ENCODE measurements at regions not wholly inside any gene's neighbourhood (a gene's known extent, or its start where the extent isn't known, plus 50 kb on each side); places are given as distances from the start of the nearest gene placed in this dataset.

DNA sequence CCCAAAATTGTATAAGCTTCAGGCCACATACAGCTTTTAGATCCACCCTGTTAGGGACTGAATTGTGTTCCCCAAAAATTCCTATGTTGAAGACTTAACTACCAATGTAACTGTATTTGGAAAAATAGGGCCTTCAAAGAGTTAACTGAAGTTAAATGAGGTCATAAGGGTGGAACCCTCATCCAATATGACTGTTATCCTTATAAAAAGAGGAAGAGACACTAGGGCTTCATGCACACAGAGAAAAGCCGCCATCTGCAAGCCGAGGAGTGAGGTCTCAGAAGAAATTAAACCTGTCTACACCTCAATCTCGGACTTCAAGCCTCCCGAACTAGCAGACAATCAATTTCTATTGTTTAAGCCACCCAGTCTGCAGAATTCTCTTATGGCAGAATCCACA, 317.9 kb upstream of the NFE2L3 start:
- H3K36me3 Mint-ChIP-seq (ENCODE audit: low read depth): no peaks in the 10 kb centered on the region
- no peaks in the 10 kb centered on the region for H3K9me3 Mint-ChIP-seq
- H3K4me1 Mint-ChIP-seq (ENCODE audit: low read depth): no peaks in the 10 kb centered on the region
- intact Hi-C loops (cut with micrococcal nuclease): no loop called here
- peaks cover 16% of the 10 kb centered on the region for H3K27me3 Mint-ChIP-seq
- no peak overlapping the region for H3K4me3 Mint-ChIP-seq
- no peak overlapping the region for H3K27ac Mint-ChIP-seq

- Mint-ChIP-seq H3K4me3 (no peak overlapping the region), H3K36me3 (ENCODE audit: low read depth) (no peaks in the 10 kb centered on the region), H3K4me1 (ENCODE audit: low read depth) (no peaks in the 10 kb centered on the region), H3K9me3 (no peaks in the 10 kb centered on the region), H3K27me3 (peaks cover 19% of the 10 kb centered on the region), H3K27ac (no peak overlapping the region)
- intact Hi-C loops (cut with micrococcal nuclease): no loop called here
Observed at GRCh38 chr7:25835197-25835596, 316.8 kb upstream of the NFE2L3 start.

DNA sequence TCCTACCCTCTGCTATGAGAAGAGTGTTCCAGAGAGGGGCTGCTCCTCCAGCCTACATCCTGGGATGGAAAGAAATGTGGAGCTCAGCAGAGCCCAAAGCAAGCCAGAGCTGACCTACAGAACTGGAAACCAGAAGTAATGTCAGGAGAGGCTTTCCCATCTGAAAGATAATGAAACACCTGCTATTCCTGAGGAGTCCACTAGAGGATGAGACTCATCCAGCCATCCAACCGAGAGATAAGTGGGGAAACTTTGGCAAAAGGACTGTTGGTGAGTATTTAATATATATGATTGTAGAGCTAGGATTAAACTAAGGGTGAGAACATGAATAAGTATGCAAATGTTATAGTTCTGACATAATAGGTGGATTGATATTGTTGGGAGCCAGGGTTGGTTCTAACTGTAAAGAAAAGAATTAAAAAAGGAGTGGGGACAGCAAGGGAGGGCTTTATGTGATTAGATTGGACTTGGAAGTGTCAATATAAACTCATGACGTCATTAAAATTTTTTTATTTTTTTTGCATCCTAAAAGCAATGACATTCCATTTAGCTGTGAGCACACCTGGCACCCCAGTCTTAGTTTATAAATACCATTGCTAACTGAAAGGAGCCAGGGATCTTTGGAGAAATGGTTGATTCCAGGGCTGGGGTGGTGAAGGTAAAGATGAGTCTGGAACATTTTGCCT, 312.8 kb upstream of the NFE2L3 start:
- Mint-ChIP-seq H3K9me3 (no peaks in the 10 kb centered on the region), H3K27ac (no peak overlapping the region), H3K27me3 (peaks cover 16% of the 10 kb centered on the region), H3K36me3 (ENCODE audit: low read depth) (no peaks in the 10 kb centered on the region), H3K4me3 (no peak overlapping the region), H3K4me1 (ENCODE audit: low read depth) (no peaks in the 10 kb centered on the region)
- intact Hi-C loops (cut with micrococcal nuclease): no loop called here

DNA sequence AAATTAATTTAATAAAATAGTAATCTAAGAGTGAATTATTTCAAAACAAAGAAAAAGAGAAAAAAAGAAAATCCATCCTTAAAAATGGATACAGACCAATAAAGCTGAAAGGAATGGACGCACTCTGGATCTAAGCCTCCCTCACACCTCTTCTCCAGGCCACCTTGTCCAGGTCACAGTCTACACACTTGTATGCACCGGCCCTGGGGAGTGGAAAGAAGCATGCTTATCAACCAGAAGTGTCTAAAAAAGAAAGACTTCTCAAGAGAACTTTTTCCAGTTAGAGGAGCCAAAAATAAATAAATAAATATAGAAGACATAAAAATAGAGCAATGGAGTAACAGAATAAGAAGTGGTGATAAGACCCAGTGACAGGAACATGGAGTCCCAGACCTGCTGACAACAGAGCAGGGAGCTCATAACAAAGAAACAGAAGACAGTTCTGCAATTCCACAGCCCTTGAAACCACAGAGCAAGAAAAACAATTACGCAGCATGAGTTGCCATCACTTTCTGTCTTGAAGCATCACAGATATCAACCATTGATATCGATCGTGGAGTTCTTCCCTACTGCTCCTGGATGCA, 311.7 kb upstream of the NFE2L3 start:
- no peak overlapping the region for H3K27ac Mint-ChIP-seq
- H3K27me3 Mint-ChIP-seq: peaks cover 20% of the 10 kb centered on the region
- H3K4me1 Mint-ChIP-seq (ENCODE audit: low read depth): no peaks in the 10 kb centered on the region
- H3K36me3 Mint-ChIP-seq (ENCODE audit: low read depth): no peaks in the 10 kb centered on the region
- H3K9me3 Mint-ChIP-seq: no peaks in the 10 kb centered on the region
- intact Hi-C loops (cut with micrococcal nuclease): no loop called here
- H3K4me3 Mint-ChIP-seq: no peak overlapping the region

GRCh38 chr7:25841575-25841974, 310.4 kb upstream of the NFE2L3 start:
- Mint-ChIP-seq H3K27ac (no peak overlapping the region), H3K4me3 (no peak overlapping the region), H3K9me3 (no peaks in the 10 kb centered on the region), H3K4me1 (ENCODE audit: low read depth) (no peaks in the 10 kb centered on the region), H3K36me3 (ENCODE audit: low read depth) (no peaks in the 10 kb centered on the region), H3K27me3 (peaks cover 32% of the 10 kb centered on the region)
- intact Hi-C loops (cut with micrococcal nuclease): no loop called here

- H3K4me3 Mint-ChIP-seq: no peak overlapping the region
- H3K4me1 Mint-ChIP-seq (ENCODE audit: low read depth): no peaks in the 10 kb centered on the region
- intact Hi-C loops (cut with micrococcal nuclease): no loop called here
- H3K27ac Mint-ChIP-seq: no peak overlapping the region
- H3K9me3 Mint-ChIP-seq: no peaks in the 10 kb centered on the region
- no peaks in the 10 kb centered on the region for H3K36me3 Mint-ChIP-seq (ENCODE audit: low read depth)
- H3K27me3 Mint-ChIP-seq: peaks cover 37% of the 10 kb centered on the region
Observed at GRCh38 chr7:25842201-25842733, 309.7 kb upstream of the NFE2L3 start.

DNA sequence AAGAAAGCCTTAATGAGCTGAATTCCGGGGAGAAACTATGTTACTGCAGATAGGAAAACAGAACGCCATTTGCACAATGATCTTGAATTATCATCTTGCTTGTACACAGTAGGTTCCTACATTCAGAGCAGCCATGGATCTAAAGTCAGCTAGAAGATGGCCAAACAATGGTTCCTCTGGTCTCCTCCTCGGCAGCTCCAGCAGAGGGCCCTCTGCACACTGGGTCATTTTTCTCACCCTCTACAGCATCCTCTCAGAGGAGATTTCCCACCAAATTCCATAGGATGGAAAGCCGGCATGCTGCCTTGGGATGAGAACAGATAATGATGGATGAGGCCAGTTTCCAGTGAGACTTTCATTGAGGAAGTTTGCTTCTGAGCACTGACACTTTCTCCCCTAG, 308.5 kb upstream of the NFE2L3 start:
- Mint-ChIP-seq H3K4me1 (ENCODE audit: low read depth) (no peaks in the 10 kb centered on the region), H3K27ac (no peak overlapping the region), H3K9me3 (no peaks in the 10 kb centered on the region), H3K27me3 (peaks cover 42% of the 10 kb centered on the region), H3K36me3 (ENCODE audit: low read depth) (no peaks in the 10 kb centered on the region), H3K4me3 (no peak overlapping the region)
- intact Hi-C loops (cut with micrococcal nuclease): no loop called here

DNA sequence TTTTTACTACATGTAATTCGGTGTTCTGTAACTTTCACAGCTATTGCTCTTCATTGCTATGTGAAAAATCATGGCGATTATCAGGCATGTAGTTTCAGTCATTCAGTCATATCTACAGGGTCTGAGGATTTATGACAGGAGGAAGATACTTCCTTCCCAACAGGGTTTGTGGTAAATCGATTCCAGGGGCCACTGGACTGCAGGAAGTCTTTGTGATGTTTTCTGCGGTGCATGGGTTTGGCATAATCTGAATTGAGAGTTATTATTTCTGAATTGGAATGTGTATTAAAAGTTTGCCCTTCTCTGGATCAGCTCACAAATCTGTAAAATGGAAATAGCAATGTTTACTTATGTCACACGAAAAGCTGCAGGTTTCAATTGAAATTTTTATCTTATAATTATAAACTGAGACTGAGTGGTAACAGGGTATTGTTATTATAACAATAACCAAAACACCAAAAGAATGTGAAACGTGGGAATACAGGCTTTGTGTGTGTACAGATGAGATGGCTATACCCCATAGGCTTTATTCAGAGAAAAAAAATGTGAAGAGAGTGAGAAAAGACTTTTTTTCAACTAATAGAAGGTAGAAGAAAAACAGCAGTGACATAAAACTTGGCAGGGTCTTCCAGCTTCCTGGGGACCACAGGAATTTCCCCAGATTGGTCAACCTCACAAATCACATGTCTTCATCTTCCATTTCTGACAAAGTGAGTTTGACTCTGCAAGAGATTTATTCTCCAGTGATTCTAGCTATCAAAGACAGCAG, 307.7 kb upstream of the NFE2L3 start:
- no peak overlapping the region for H3K4me3 Mint-ChIP-seq
- H3K27ac Mint-ChIP-seq: no peak overlapping the region
- H3K27me3 Mint-ChIP-seq: peaks cover 44% of the 10 kb centered on the region
- intact Hi-C loops (cut with micrococcal nuclease): no loop called here
- no peaks in the 10 kb centered on the region for H3K9me3 Mint-ChIP-seq
- no peaks in the 10 kb centered on the region for H3K4me1 Mint-ChIP-seq (ENCODE audit: low read depth)
- H3K36me3 Mint-ChIP-seq (ENCODE audit: low read depth): no peaks in the 10 kb centered on the region

GRCh38 chr7:25845464-25845863, 306.5 kb upstream of the NFE2L3 start:
- Mint-ChIP-seq H3K4me1 (ENCODE audit: low read depth) (no peaks in the 10 kb centered on the region), H3K4me3 (no peak overlapping the region), H3K36me3 (ENCODE audit: low read depth) (no peaks in the 10 kb centered on the region), H3K27me3 (peaks cover 52% of the 10 kb centered on the region), H3K27ac (no peak overlapping the region), H3K9me3 (no peaks in the 10 kb centered on the region)
- intact Hi-C loops (cut with micrococcal nuclease): loop anchor here (5.0 kb wide), 1 partner anchor 453 kb away; no protein-coding TSS in a partner anchor

GRCh38 chr7:25846722-25847121, 305.3 kb upstream of the NFE2L3 start:
- Mint-ChIP-seq H3K4me3 (no peak overlapping the region), H3K27me3 (peaks cover 65% of the 10 kb centered on the region), H3K9me3 (no peaks in the 10 kb centered on the region), H3K27ac (no peak overlapping the region), H3K36me3 (ENCODE audit: low read depth) (no peaks in the 10 kb centered on the region), H3K4me1 (ENCODE audit: low read depth) (peaks cover 6% of the 10 kb centered on the region)
- intact Hi-C loops (cut with micrococcal nuclease): loop anchor here (5.0 kb wide), 1 partner anchor 454 kb away; no protein-coding TSS in a partner anchor

GRCh38 chr7:25847336-25848070, 304.5 kb upstream of the NFE2L3 start:
- Mint-ChIP-seq H3K4me1 (ENCODE audit: low read depth) (peaks cover 10% of the 10 kb centered on the region), H3K4me3 (no peak overlapping the region), H3K27me3 (peaks cover 70% of the 10 kb centered on the region), H3K27ac (no peak overlapping the region), H3K36me3 (ENCODE audit: low read depth) (no peaks in the 10 kb centered on the region), H3K9me3 (no peaks in the 10 kb centered on the region)
- intact Hi-C loops (cut with micrococcal nuclease): loop anchor here (5.0 kb wide), 1 partner anchor 455 kb away; no protein-coding TSS in a partner anchor

- H3K4me1 Mint-ChIP-seq (ENCODE audit: low read depth): peaks cover 10% of the 10 kb centered on the region
- no peaks in the 10 kb centered on the region for H3K9me3 Mint-ChIP-seq
- H3K4me3 Mint-ChIP-seq: no peak overlapping the region
- intact Hi-C loops (cut with micrococcal nuclease): loop anchor here (5.0 kb wide), 1 partner anchor 457 kb away; no protein-coding TSS in a partner anchor
- H3K36me3 Mint-ChIP-seq (ENCODE audit: low read depth): no peaks in the 10 kb centered on the region
- no peak overlapping the region for H3K27ac Mint-ChIP-seq
- H3K27me3 Mint-ChIP-seq: peaks cover 79% of the 10 kb centered on the region
Observed at GRCh38 chr7:25849500-25850184, 302.4 kb upstream of the NFE2L3 start.

GRCh38 chr7:25850216-25850615, 301.8 kb upstream of the NFE2L3 start:
- Mint-ChIP-seq H3K4me1 (ENCODE audit: low read depth) (peaks cover 10% of the 10 kb centered on the region), H3K9me3 (no peaks in the 10 kb centered on the region), H3K27ac (no peak overlapping the region), H3K4me3 (no peak overlapping the region), H3K27me3 (peaks cover 83% of the 10 kb centered on the region), H3K36me3 (ENCODE audit: low read depth) (no peaks in the 10 kb centered on the region)
- intact Hi-C loops (cut with micrococcal nuclease): no loop called here

Measured in dendritic cell treated with granulocyte-macrophage colony-stimulating factor and Interleukin-4, amounts not matched to agents 40 ng/mL and 50 ng/mL, for 4 days (primary cell).